ENCODE measurements at regions not wholly inside any gene's neighbourhood (a gene's known extent, or its start where the extent isn't known, plus 50 kb on each side); places are given as distances from the start of the nearest gene placed in this dataset.

DNA sequence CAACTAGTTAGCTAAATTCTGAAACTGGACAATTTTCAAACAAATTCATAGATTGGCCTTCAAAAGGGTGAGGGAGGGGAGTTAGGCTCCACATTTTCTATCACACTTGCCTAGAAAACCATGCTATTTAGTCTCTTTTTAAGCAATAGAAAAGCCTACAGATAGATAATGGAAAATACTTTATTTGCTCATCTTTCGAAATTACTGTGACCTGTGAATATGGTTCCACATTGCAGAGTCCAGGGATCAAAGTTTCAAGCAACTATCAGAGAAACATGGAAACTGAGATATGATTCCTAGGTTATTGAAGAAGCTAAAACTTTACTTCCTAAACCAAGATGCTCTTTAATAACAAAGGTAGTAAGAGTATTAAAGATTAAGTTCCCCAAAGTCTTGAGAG, 176.6 kb upstream of the NECTIN3 start:
- TF ChIP-seq, protein P1, sequence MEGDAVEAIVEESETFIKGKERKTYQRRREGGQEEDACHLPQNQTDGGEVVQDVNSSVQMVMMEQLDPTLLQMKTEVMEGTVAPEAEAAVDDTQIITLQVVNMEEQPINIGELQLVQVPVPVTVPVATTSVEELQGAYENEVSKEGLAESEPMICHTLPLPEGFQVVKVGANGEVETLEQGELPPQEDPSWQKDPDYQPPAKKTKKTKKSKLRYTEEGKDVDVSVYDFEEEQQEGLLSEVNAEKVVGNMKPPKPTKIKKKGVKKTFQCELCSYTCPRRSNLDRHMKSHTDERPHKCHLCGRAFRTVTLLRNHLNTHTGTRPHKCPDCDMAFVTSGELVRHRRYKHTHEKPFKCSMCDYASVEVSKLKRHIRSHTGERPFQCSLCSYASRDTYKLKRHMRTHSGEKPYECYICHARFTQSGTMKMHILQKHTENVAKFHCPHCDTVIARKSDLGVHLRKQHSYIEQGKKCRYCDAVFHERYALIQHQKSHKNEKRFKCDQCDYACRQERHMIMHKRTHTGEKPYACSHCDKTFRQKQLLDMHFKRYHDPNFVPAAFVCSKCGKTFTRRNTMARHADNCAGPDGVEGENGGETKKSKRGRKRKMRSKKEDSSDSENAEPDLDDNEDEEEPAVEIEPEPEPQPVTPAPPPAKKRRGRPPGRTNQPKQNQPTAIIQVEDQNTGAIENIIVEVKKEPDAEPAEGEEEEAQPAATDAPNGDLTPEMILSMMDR (conservative IDR thresholded peaks at IDR 0.05; ENCODE audit: low read depth, low read length) = no peak
- no peak for TF ChIP-seq EZH2 (IDR thresholded peaks at IDR 0.05; ENCODE audit: borderline replicate concordance, low read depth, low read length, poor library complexity, severe bottlenecking)

Data from A673 (cell line).